ENCODE measurements at regions not wholly inside any gene's neighbourhood (a gene's known extent, or its start where the extent isn't known, plus 50 kb on each side); places are given as distances from the start of the nearest gene placed in this dataset.

DNA sequence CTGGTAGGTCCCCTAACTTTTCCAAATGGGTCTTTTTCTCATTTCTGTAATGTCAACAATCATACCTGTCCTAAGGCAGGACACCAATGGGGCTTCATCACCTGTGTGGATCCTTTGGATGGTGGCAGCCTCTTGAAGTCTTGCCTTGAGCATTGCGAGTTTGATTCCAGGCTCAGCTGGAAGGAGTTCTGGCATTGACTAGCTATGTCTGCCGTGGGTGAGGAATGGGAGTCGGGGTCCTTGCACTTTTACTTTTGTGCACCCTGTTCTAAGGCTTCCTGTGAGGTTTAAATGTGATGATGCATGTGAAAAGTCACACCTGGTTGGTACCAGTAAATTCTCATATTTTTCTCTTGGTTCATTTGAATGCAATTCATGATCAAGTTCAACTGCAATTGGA, 55.9 kb upstream of the CTBP2 start:
- CTCF ChIA-PET, result no interaction called here
- H3K27ac Mint-ChIP-seq, result no peak overlapping the region
- DNase-seq (no peak), ATAC-seq (ENCODE audit: low read depth) (no peak)
- H3K9me3 Mint-ChIP-seq (ENCODE audit: insufficient read depth), result no peaks in the 10 kb centered on the region
- H3K4me3 Mint-ChIP-seq, result no peak overlapping the region
- Histone ChIP-seq H3K27ac (ENCODE audit: low read length in 2 of 2) (no peak overlapping the region), H3K27me3 (replicated peaks in 1 of 4; ENCODE audit: control extremely low read depth in 1 of 4, control insufficient read depth in 3 of 4, insufficient read depth in 4 of 4, low read length in 3 of 4) (peaks cover 0 to 2% (median 0%) of the 10 kb centered on the region in 4 experiments), H3K4me3 (ENCODE audit: control extremely low read depth in 1 of 5, extremely low read depth in 1 of 5, insufficient read depth in 1 of 5, low read depth in 2 of 5, low read length in 4 of 5) (no peak overlapping the region), H3K4me2 (replicated peaks; ENCODE audit: low read depth, low read length, poor library complexity, severe bottlenecking) (no peak overlapping the region), H3K36me3 (replicated peaks in 1 of 2; ENCODE audit: control extremely low read depth in 1 of 2, control insufficient read depth in 1 of 2, extremely low read depth in 1 of 2, insufficient read depth in 2 of 2, low read length in 1 of 2) (no peaks in the 10 kb centered on the region), H4K20me1 (ENCODE audit: control insufficient read depth, insufficient read depth, low read length, poor library complexity, severe bottlenecking) (no peaks in the 10 kb centered on the region), H3K79me2 (ENCODE audit: control insufficient read depth, insufficient read depth, low read length) (no peaks in the 10 kb centered on the region), H3K4me1 (ENCODE audit: control insufficient read depth in 2 of 2, insufficient read depth in 2 of 2, low read length in 2 of 2) (no peaks in the 10 kb centered on the region), H3K9me3 (ENCODE audit: control extremely low read depth in 1 of 3, control insufficient read depth in 2 of 3, insufficient read depth in 1 of 3, low read length in 2 of 3) (peaks cover 0 to 4% (median 0%) of the 10 kb centered on the region in 3 donors), H2AFZ (ENCODE audit: insufficient read depth, low read depth, low read length, poor library complexity, severe bottlenecking) (no peak overlapping the region), H3K9ac (ENCODE audit: low read length) (no peak overlapping the region)
- intact Hi-C loops (cut with micrococcal nuclease), result loop anchor here (5.0 kb wide), 1 partner anchor 169 kb away; no protein-coding TSS in a partner anchor
- 88% methylated on average over 3 of the region's 3 CpGs for WGBS (ENCODE audit: insufficient coverage)
- POLR2A ChIA-PET, result no interaction called here
- peaks cover 19% of the 10 kb centered on the region for H3K27me3 Mint-ChIP-seq
- H3K4me1 Mint-ChIP-seq, result no peaks in the 10 kb centered on the region
- no peak for TF ChIP-seq EZH2 (IDR thresholded peaks at IDR 0.05; ENCODE audit: borderline replicate concordance, insufficient read depth, low read depth, low read length, poor library complexity, severe bottlenecking)
- TF ChIP-seq, protein P1, sequence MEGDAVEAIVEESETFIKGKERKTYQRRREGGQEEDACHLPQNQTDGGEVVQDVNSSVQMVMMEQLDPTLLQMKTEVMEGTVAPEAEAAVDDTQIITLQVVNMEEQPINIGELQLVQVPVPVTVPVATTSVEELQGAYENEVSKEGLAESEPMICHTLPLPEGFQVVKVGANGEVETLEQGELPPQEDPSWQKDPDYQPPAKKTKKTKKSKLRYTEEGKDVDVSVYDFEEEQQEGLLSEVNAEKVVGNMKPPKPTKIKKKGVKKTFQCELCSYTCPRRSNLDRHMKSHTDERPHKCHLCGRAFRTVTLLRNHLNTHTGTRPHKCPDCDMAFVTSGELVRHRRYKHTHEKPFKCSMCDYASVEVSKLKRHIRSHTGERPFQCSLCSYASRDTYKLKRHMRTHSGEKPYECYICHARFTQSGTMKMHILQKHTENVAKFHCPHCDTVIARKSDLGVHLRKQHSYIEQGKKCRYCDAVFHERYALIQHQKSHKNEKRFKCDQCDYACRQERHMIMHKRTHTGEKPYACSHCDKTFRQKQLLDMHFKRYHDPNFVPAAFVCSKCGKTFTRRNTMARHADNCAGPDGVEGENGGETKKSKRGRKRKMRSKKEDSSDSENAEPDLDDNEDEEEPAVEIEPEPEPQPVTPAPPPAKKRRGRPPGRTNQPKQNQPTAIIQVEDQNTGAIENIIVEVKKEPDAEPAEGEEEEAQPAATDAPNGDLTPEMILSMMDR (IDR thresholded peaks at IDR 0.05), result no peak

DNA sequence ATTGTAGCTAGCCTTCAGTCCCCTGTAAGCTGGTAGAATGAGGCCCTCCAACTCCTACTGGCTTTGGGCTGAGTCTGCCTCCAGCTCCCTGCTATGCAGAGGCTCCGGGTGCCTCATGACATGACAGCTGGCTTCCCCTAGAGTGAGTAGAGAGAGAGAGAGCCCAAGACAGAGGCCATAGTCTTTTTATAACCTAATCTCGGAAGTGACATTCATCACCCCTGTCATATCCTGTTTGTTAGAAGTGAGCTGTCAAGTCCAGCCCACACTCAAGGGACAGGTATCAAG, 53.9 kb upstream of the CTBP2 start:
- CTCF ChIA-PET, result no interaction called here
- ATAC-seq (ENCODE audit: low read depth) (no peak), DNase-seq (no peak)
- Histone ChIP-seq H4K20me1 (ENCODE audit: control insufficient read depth, insufficient read depth, low read length, poor library complexity, severe bottlenecking) (no peaks in the 10 kb centered on the region), H3K9ac (ENCODE audit: low read length) (no peak overlapping the region), H3K79me2 (ENCODE audit: control insufficient read depth, insufficient read depth, low read length) (no peaks in the 10 kb centered on the region), H2AFZ (ENCODE audit: insufficient read depth, low read depth, low read length, poor library complexity, severe bottlenecking) (no peak overlapping the region), H3K27me3 (replicated peaks in 1 of 4; ENCODE audit: control extremely low read depth in 1 of 4, control insufficient read depth in 3 of 4, insufficient read depth in 4 of 4, low read length in 3 of 4) (peaks cover 0 to 3% (median 0%) of the 10 kb centered on the region in 4 experiments), H3K36me3 (replicated peaks in 1 of 2; ENCODE audit: control extremely low read depth in 1 of 2, control insufficient read depth in 1 of 2, extremely low read depth in 1 of 2, insufficient read depth in 2 of 2, low read length in 1 of 2) (no peaks in the 10 kb centered on the region), H3K4me3 (ENCODE audit: control extremely low read depth in 1 of 5, extremely low read depth in 1 of 5, insufficient read depth in 1 of 5, low read depth in 2 of 5, low read length in 4 of 5) (no peak overlapping the region), H3K9me3 (ENCODE audit: control extremely low read depth in 1 of 3, control insufficient read depth in 2 of 3, insufficient read depth in 1 of 3, low read length in 2 of 3) (peaks cover 0 to 7% (median 0%) of the 10 kb centered on the region in 3 donors), H3K27ac (ENCODE audit: low read length in 2 of 2) (no peak overlapping the region), H3K4me1 (ENCODE audit: control insufficient read depth in 2 of 2, insufficient read depth in 2 of 2, low read length in 2 of 2) (no peaks in the 10 kb centered on the region), H3K4me2 (replicated peaks; ENCODE audit: low read depth, low read length, poor library complexity, severe bottlenecking) (no peak overlapping the region)
- H3K27me3 Mint-ChIP-seq, result peaks cover 15% of the 10 kb centered on the region
- intact Hi-C loops (cut with micrococcal nuclease), result no loop called here
- H3K4me3 Mint-ChIP-seq, result no peak overlapping the region
- H3K4me1 Mint-ChIP-seq, result no peaks in the 10 kb centered on the region
- WGBS (ENCODE audit: insufficient coverage), result no CpG with 5 or more reads among the region's 2 CpGs
- POLR2A ChIA-PET, result no interaction called here
- H3K27ac Mint-ChIP-seq, result no peak overlapping the region
- TF ChIP-seq, protein P1 (IDR thresholded peaks at IDR 0.05), result no peak
- TF ChIP-seq EZH2 (IDR thresholded peaks at IDR 0.05; ENCODE audit: borderline replicate concordance, insufficient read depth, low read depth, low read length, poor library complexity, severe bottlenecking), result no peak
- no peaks in the 10 kb centered on the region for H3K9me3 Mint-ChIP-seq (ENCODE audit: insufficient read depth)

Measured in B cell (primary cell).